GM23338 (cell line): ENCODE measurements at regions not wholly inside any gene's neighbourhood (a gene's known extent, or its start where the extent isn't known, plus 50 kb on each side); places are given as distances from the start of the nearest gene placed in this dataset.
"Not testable (repeated sequence)": the region's sequence is repeated elsewhere in the genome, so short reads cannot be mapped to it uniquely, and the experiment has no call there.

Experiments used
- CTCF ChIP-seq, 2 experiments: fragments of 200-600 bp in 1 of 2; sonication (generic) in 1 of 2; conservative IDR thresholded peaks; 2 replicates each; pipeline versions ENCODE4 v1.5.1 to v1.6.1; 2016 to 2017; ENCODE audit warnings: antibody characterized with exemption in 2 of 2, low read depth in 2 of 2, mild to moderate bottlenecking in 2 of 2, moderate library complexity in 1 of 2
- EZH2 ChIP-seq: fragments of 200-600 bp; sonication (generic); IDR thresholded peaks from one replicate; pipeline ENCODE4 v1.8.0; 2017; ENCODE audit warnings: antibody characterized with exemption, mild to moderate bottlenecking, low read depth; ENCODE audit not compliant: unreplicated experiment
- EZH2phosphoT487 ChIP-seq: fragments of 200-600 bp; sonication (generic); IDR thresholded peaks from one replicate; pipeline ENCODE4 v1.8.1; 2018; ENCODE audit warnings: antibody characterized with exemption; ENCODE audit not compliant: unreplicated experiment
- REST ChIP-seq: IDR thresholded peaks from one replicate; pipeline ENCODE4 v1.6.1; 2018; ENCODE audit warnings: antibody characterized with exemption; ENCODE audit not compliant: unreplicated experiment

DNA sequence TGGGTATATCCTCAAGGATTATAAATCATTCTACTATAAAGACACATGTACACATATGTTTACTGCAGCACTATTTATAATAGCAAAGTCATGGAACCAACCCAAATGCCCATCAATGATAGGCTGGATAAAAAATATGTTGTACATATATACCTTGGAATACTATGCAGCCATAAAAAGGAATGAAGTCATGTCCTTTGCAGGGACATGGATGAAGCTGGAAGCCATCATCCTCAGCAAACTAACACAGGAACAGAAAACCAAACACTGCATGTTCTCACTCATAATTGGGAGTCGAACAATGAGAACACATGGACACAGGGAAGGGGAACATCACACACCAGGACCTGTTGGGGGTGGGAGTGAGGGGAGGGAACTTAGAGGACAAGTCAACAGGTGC lies 715.0 kb upstream of the ADGRB3 start:
- TF ChIP-seq CTCF (conservative IDR thresholded peaks at IDR 0.05; ENCODE audit: low read depth in 2 of 2); EZH2; REST; EZH2phosphoT487: not testable (repeated sequence)
